ENCODE measurements at regions not wholly inside any gene's neighbourhood (a gene's known extent, or its start where the extent isn't known, plus 50 kb on each side); places are given as distances from the start of the nearest gene placed in this dataset.
A peak's percentile ranks its signal among the peaks of the same experiment; 100 is the strongest.

GRCh38 chr2:215705771-215706361, 270.0 kb upstream of the FN1 start:
- Mint-ChIP-seq H3K9me3 (peaks cover 2% of the 10 kb centered on the region), H3K4me1 (peaks cover 15% of the 10 kb centered on the region), H3K4me3 (no peak overlapping the region), H3K36me3 (ENCODE audit: low read depth) (no peaks in the 10 kb centered on the region), H3K27me3 (ENCODE audit: low read depth, poor library complexity) (peaks cover 2% of the 10 kb centered on the region), H3K27ac (peak overlapping the region; percentile 8)
- TF ChIP-seq CTCF (IDR thresholded peaks at IDR 0.05): no peak
- DNase-seq: no peak

GRCh38 chr2:215705281-215705680, 269.4 kb upstream of the FN1 start:
- DNase-seq: no peak
- no peak overlapping the region for H3K27ac Mint-ChIP-seq
- no peaks in the 10 kb centered on the region for H3K36me3 Mint-ChIP-seq (ENCODE audit: low read depth)
- peaks cover 20% of the 10 kb centered on the region for H3K4me1 Mint-ChIP-seq
- H3K4me3 Mint-ChIP-seq: no peak overlapping the region
- peaks cover 2% of the 10 kb centered on the region for H3K27me3 Mint-ChIP-seq (ENCODE audit: low read depth, poor library complexity)
- TF ChIP-seq CTCF (IDR thresholded peaks at IDR 0.05): no peak
- peaks cover 5% of the 10 kb centered on the region for H3K9me3 Mint-ChIP-seq

GRCh38 chr2:215702116-215702902, 266.4 kb upstream of the FN1 start:
- Mint-ChIP-seq H3K27ac (no peak overlapping the region), H3K4me1 (peaks cover 24% of the 10 kb centered on the region), H3K9me3 (peaks cover 28% of the 10 kb centered on the region)

GRCh38 chr2:215699700-215700538, 264.1 kb upstream of the FN1 start:
- TF ChIP-seq CTCF (IDR thresholded peaks at IDR 0.05): no peak
- Mint-ChIP-seq H3K27ac (no peak overlapping the region), H3K9me3 (peaks cover 34% of the 10 kb centered on the region), H3K27me3 (ENCODE audit: low read depth, poor library complexity) (peaks cover 6% of the 10 kb centered on the region), H3K4me3 (no peak overlapping the region), H3K4me1 (peaks cover 18% of the 10 kb centered on the region), H3K36me3 (ENCODE audit: low read depth) (no peaks in the 10 kb centered on the region)
- DNase-seq: no peak

More at GRCh38 chr2:215702116-215702902, 266.4 kb upstream of the FN1 start:
- TF ChIP-seq CTCF (IDR thresholded peaks at IDR 0.05): no peak
- H3K36me3 Mint-ChIP-seq (ENCODE audit: low read depth): no peaks in the 10 kb centered on the region
- DNase-seq: no peak
- H3K27me3 Mint-ChIP-seq (ENCODE audit: low read depth, poor library complexity): peaks cover 6% of the 10 kb centered on the region
- no peak overlapping the region for H3K4me3 Mint-ChIP-seq

- DNase-seq: no peak
- Mint-ChIP-seq H3K27me3 (ENCODE audit: low read depth, poor library complexity) (peaks cover 6% of the 10 kb centered on the region), H3K27ac (peak overlapping the region; percentile 74), H3K4me1 (peaks cover 19% of the 10 kb centered on the region), H3K4me3 (no peak overlapping the region), H3K9me3 (peaks cover 34% of the 10 kb centered on the region), H3K36me3 (ENCODE audit: low read depth) (no peaks in the 10 kb centered on the region)
- no peak for TF ChIP-seq CTCF (IDR thresholded peaks at IDR 0.05)
Measured at GRCh38 chr2:215699018-215699417, 263.1 kb upstream of the FN1 start.

Measured in nephron progenitor cell (in vitro differentiated cells).